GM20000 (cell line): ENCODE measurements at regions not wholly inside any gene's neighbourhood (a gene's known extent, or its start where the extent isn't known, plus 50 kb on each side); places are given as distances from the start of the nearest gene placed in this dataset.

Experiments used
- DNase-seq: peaks from one replicate; pipeline ENCODE4 v3.0.0; 2012; ENCODE audit warnings: low spot score
- TF ChIP-seq, protein P1 (sequence below): IDR thresholded peaks from 2 replicates; pipeline ENCODE4 v1.5.1; 2012; ENCODE audit warnings: mild to moderate bottlenecking, control low read depth; ENCODE audit errors: extremely low read depth, missing control alignments

- DNase-seq = no peak
- TF ChIP-seq, protein P1, sequence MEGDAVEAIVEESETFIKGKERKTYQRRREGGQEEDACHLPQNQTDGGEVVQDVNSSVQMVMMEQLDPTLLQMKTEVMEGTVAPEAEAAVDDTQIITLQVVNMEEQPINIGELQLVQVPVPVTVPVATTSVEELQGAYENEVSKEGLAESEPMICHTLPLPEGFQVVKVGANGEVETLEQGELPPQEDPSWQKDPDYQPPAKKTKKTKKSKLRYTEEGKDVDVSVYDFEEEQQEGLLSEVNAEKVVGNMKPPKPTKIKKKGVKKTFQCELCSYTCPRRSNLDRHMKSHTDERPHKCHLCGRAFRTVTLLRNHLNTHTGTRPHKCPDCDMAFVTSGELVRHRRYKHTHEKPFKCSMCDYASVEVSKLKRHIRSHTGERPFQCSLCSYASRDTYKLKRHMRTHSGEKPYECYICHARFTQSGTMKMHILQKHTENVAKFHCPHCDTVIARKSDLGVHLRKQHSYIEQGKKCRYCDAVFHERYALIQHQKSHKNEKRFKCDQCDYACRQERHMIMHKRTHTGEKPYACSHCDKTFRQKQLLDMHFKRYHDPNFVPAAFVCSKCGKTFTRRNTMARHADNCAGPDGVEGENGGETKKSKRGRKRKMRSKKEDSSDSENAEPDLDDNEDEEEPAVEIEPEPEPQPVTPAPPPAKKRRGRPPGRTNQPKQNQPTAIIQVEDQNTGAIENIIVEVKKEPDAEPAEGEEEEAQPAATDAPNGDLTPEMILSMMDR = no peak
These were observed 480.0 kb downstream of the NLGN4X start for GRCh38 chrX:5748586-5749150.

DNA sequence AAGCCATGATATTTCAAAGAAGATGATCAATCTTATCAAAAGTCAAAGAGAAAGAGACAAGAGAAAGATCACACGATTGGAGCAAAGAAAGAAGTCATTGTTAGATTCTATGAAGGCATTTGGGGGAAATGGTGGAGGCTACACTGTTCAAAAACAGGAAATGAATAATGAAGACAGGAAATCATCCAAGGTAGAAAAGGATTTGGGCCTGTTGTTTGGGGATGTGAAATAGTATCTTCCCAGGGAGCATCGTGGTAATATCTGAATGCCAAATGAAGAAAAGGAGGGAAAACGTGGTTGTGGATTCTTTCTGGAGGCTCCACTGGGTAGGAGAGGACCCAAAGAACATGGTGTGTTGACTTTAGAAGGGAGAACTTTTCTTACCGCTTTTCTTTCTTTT is 482.4 kb downstream of the NLGN4X start:
- no peak for DNase-seq

GRCh38 chrX:5733501-5733900 is 495.2 kb downstream of the NLGN4X start:
- TF ChIP-seq, protein P1 = no peak
- no peak for DNase-seq

More for the DNA sequence above, 482.4 kb downstream of the NLGN4X start:
- TF ChIP-seq, protein P1 = no peak

- DNase-seq = no peak
- TF ChIP-seq, protein P1 = no peak
These were observed 498.1 kb downstream of the NLGN4X start for GRCh38 chrX:5730556-5730955.

GRCh38 chrX:5726224-5726623 is 502.4 kb downstream of the NLGN4X start:
- TF ChIP-seq, protein P1 = no peak
- DNase-seq = no peak

DNA sequence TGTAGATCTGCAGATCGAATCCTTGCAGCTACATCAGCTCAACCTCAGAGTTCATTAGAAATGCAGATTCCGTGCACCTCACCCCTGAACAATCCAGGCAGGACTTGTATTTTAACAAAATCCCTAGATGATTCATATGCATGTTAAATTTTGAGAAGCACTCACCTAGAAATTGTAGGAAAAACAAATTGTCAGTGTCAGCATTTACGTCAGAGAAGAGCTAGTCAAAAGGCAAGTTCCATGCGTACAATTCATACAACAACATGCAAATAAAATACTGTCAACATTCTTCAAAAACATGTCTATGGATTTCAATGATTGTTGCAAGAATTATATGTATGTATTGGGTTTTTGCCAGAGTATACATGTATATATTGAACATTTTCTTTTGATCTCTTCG is 504.5 kb downstream of the NLGN4X start:
- no peak for DNase-seq
- TF ChIP-seq, protein P1 = no peak

DNA sequence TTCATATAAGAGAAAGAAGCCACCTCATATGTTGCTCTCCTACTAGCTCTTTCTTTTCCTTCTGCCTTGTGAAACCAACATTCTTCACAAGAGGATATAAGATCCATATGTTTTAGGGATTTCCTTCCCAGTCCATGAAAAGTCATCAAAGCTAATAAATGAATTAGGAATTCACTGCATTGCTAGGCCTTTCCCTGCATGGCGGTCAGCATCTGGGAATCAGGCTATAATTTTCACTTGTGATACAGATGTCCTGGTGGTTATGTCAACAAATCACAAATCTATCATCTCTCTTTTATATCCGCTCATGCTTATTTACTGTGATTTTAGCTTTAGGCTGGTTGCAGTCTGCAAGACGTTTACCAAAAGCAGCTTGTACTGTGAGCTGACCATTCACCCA is 510.0 kb downstream of the NLGN4X start:
- TF ChIP-seq, protein P1 = no peak
- no peak for DNase-seq
